GM12878 (cell line): ENCODE measurements at regions not wholly inside any gene's neighbourhood (a gene's known extent, or its start where the extent isn't known, plus 50 kb on each side); places are given as distances from the start of the nearest gene placed in this dataset.

Source experiments
- ATAC-seq: fragments of 200-7000 bp; cut with Tn5 transposase; 3 replicates; pipeline ENCODE4 v1.9.1; 2020; ENCODE audit warnings: mild to moderate bottlenecking, moderate library complexity
- BruUV-seq: library from RNA; stranded (reverse); fragments of 400-500 nt; replicated peaks from 2 replicates; lab custom pipeline; 2021; lab: Mats Ljungman, UMichigan
- CTCF ChIA-PET: fragments of 300-600 bp; sonication (Branson Sonifier 250); formaldehyde crosslinking; extraction: SDS; loops from one replicate; lab custom pipeline; 2021; ENCODE audit warnings: inconsistent platforms; lab: Yijun Ruan, JAX
- POLR2A ChIA-PET: fragments of 350-600 bp; formaldehyde crosslinking; extraction: SDS; loops from one replicate; lab custom pipeline; 2021; ENCODE audit warnings: inconsistent platforms; lab: Charles Lee
- RAD21 ChIA-PET: fragments of 300-600 bp; sonication (Branson Sonifier 250); formaldehyde crosslinking; loops from one replicate; lab custom pipeline; 2023; ENCODE audit warnings: antibody characterized with exemption; ENCODE audit not compliant: unreplicated experiment; lab: Charles Lee
- SMC1A ChIA-PET: fragments of 300-600 bp; sonication (Branson Sonifier 250); formaldehyde crosslinking; loops from one replicate; lab custom pipeline; 2023; ENCODE audit not compliant: unreplicated experiment, uncharacterized antibody; lab: Charles Lee
- DNase-seq: peaks from one replicate; pipeline ENCODE4 v3.0.0-alpha.2; 2011; ENCODE audit warnings: low read depth, low spot score
- FAIRE-seq: peaks from 3 replicates; lab custom pipeline; 2011; peaks lifted over from hg19 to GRCh38; lab: Jason Lieb, UNC
- H2AFZ ChIP-seq: 2 replicates; pipeline ENCODE4 v1.6.0; 2011; ENCODE audit warnings: low read depth, low read length, control low read depth; ENCODE audit not compliant: control insufficient read depth
- H3K27ac ChIP-seq: 2 replicates; pipeline ENCODE4 v1.5.1; 2011; ENCODE audit warnings: control low read depth; ENCODE audit not compliant: control insufficient read depth, insufficient read depth
- H3K27me3 ChIP-seq, 2 experiments: replicated peaks in 1 of 2; 2 replicates each; pipeline versions ENCODE4 v1.6.0 to v1.6.1; 2011; ENCODE audit warnings: low read length in 1 of 2; ENCODE audit not compliant: control insufficient read depth in 2 of 2, insufficient read depth in 2 of 2
- H3K36me3 ChIP-seq, 2 experiments: 2 replicates each; pipeline ENCODE4 v1.5.1; 2011; ENCODE audit warnings: low read length in 1 of 2; ENCODE audit not compliant: control insufficient read depth in 2 of 2, insufficient read depth in 2 of 2
- H3K4me1 ChIP-seq: 2 replicates; pipeline ENCODE4 v1.6.1; 2011; ENCODE audit warnings: mild to moderate bottlenecking, low read length, moderate library complexity, mixed read lengths; ENCODE audit not compliant: control insufficient read depth, insufficient read depth
- H3K4me2 ChIP-seq: 2 replicates; pipeline ENCODE4 v1.6.0; 2011; ENCODE audit warnings: control low read depth; ENCODE audit not compliant: control insufficient read depth, insufficient read depth
- H3K4me3 ChIP-seq: fragments of 200-600 bp; sonication (generic); 2 replicates; pipeline ENCODE4 v1.5.1; 2016
- H3K79me2 ChIP-seq: 2 replicates; pipeline ENCODE4 v1.6.0; 2011; ENCODE audit warnings: low read length; ENCODE audit not compliant: control insufficient read depth, insufficient read depth
- H3K9ac ChIP-seq: 2 replicates; pipeline ENCODE4 v1.8.0; 2011; ENCODE audit warnings: low read length, control low read depth, mixed read lengths; ENCODE audit not compliant: control insufficient read depth, insufficient read depth
- H3K9me3 ChIP-seq: replicated peaks from 3 replicates; pipeline ENCODE4 v1.5.1; 2011; ENCODE audit warnings: mild to moderate bottlenecking, low read length; ENCODE audit not compliant: control insufficient read depth, insufficient read depth
- H4K20me1 ChIP-seq: 2 replicates; pipeline ENCODE4 v1.6.0; 2011; ENCODE audit not compliant: control insufficient read depth, insufficient read depth
- ATF7 ChIP-seq: fragments of 450-650 bp; IDR thresholded peaks from 2 replicates; pipeline ENCODE4 v1.6.1; 2016; ENCODE audit warnings: low read depth, mild to moderate bottlenecking
- BCL11A ChIP-seq: IDR thresholded peaks from 2 replicates; pipeline ENCODE4 v1.6.1; 2011; ENCODE audit warnings: low read depth, low read length
- BRCA1 ChIP-seq: IDR thresholded peaks from 2 replicates; pipeline ENCODE4 v1.6.1; 2011; ENCODE audit warnings: low read depth, low read length, improper control_type of control experiment
- CEBPB ChIP-seq, 2 experiments: fragments of 150-350 bp in 1 of 2; IDR thresholded peaks; 2 replicates each; pipeline ENCODE4 v1.6.1; 2012 to 2014; ENCODE audit warnings: low read depth in 2 of 2, low read length in 2 of 2, borderline replicate concordance in 1 of 2, inconsistent platforms in 1 of 2
- GATAD2B ChIP-seq: fragments of 450-650 bp; conservative IDR thresholded peaks from 2 replicates; pipeline ENCODE4 v1.6.1; 2017; ENCODE audit warnings: low read depth, mild to moderate bottlenecking, moderate library complexity
- JUNB ChIP-seq: IDR thresholded peaks from 2 replicates; pipeline ENCODE4 v1.6.1; 2016; ENCODE audit warnings: antibody characterized with exemption, mild to moderate bottlenecking
- MYC ChIP-seq: IDR thresholded peaks from 2 replicates; pipeline ENCODE4 v1.6.1; 2011; ENCODE audit warnings: mild to moderate bottlenecking, low read length, moderate library complexity, inconsistent platforms; ENCODE audit not compliant: insufficient read depth, insufficient replicate concordance, insufficient read length, severe bottlenecking
- NR2C1 ChIP-seq: fragments of 450-650 bp; IDR thresholded peaks from 2 replicates; pipeline ENCODE4 v1.6.1; 2017; ENCODE audit warnings: antibody characterized with exemption, mild to moderate bottlenecking, moderate library complexity
- STAT3 ChIP-seq: IDR thresholded peaks from 2 replicates; pipeline ENCODE4 v1.6.1; 2011; ENCODE audit warnings: low read depth, low read length, improper control_type of control experiment
- YY1 ChIP-seq: IDR thresholded peaks from 2 replicates; pipeline ENCODE4 v1.6.1; 2011; ENCODE audit warnings: low read depth, mild to moderate bottlenecking, low read length
- ZNF622 ChIP-seq: fragments of 450-650 bp; IDR thresholded peaks from 2 replicates; pipeline ENCODE4 v1.6.1; 2017; ENCODE audit warnings: mild to moderate bottlenecking, inconsistent platforms
- whole genome bisulfite sequencing: methylation state at CpG from one replicate; pipeline ENCODE4 v1.1.6; 2016; ENCODE audit warnings: low lambda C conversion rate; ENCODE audit not compliant: insufficient replicate concordance, insufficient coverage; ENCODE audit errors: missing lambda C conversion rate; 5-methylcytosine and 5-hydroxymethylcytosine counted together
- in situ Hi-C: fragments of 300-500 bp; cut with MboI; formaldehyde crosslinking; loops from 9 replicates; pipeline ENCODE4 v1.14.3; 2018; ENCODE audit warnings: mixed read lengths
- intact Hi-C: fragments of 100-400 bp; cut with micrococcal nuclease; formaldehyde crosslinking; loops from one replicate; pipeline ENCODE4 v1.14.2; 2022; ENCODE audit not compliant: unreplicated experiment
- TF ChIP-seq, protein P1 (sequence below): IDR thresholded peaks from 2 replicates; pipeline ENCODE4 v1.6.1; 2012; ENCODE audit warnings: improper control_type of control experiment, low read depth, low read length; ENCODE audit not compliant: insufficient replicate concordance

DNA sequence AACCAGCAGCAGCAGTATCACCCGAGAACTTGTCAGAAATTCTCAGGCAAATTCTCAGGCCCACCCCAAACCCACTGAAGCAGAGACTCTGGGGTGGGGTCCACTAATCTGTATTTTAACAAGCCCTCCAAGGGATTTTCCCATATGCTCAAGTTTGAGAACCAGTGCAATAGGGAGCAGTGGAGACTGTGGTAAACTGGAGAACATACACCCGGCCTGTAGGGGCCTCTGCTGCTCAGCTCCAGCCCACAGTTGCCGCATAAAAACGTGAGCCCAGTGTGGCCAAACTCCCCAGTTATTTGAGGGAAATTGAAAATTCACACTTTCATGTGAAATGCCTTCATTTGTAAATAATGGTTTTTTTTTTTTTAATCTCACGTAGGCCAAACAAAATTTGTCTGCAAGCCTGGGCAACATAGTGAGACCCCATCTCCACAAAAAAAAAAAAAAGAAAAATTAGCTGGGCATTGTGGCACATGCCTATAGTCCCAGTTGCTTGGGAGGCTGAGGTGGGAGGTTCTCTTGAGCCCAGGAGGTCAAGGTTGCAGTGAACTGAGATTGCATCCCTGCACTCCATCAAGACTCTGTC, 97.6 kb upstream of the ZMIZ1 start:
- intact Hi-C loops (loop anchor here (5.0 to 10.0 kb wide), 2 partner anchors 96 to 224 kb away; partner anchors contain the start of gene ZMIZ1), in situ Hi-C loops (no loop called here)
- H3K4me1 ChIP-seq, result peaks cover 4% of the 10 kb centered on the region
- FAIRE-seq, result no peak
- no peaks in the 10 kb centered on the region for H3K9me3 ChIP-seq
- RAD21 ChIA-PET, result interaction anchor here (0.7 kb wide), 1 partner anchor 100 kb away, joined by 5 read pairs; no protein-coding TSS in a partner anchor
- POLR2A ChIA-PET, result no interaction called here
- CTCF ChIA-PET, result interaction anchor here (0.6 kb wide), 1 partner anchor 77 kb away, joined by 3 read pairs; no protein-coding TSS in a partner anchor
- no peak overlapping the region for H3K9ac ChIP-seq
- SMC1A ChIA-PET, result no interaction called here
- 25% methylated on average over 4 of the region's 5 CpGs for WGBS
- H3K27ac ChIP-seq, result no peak overlapping the region
- no peak for ATAC-seq
- DNase-seq, result no peak
- no peaks in the 10 kb centered on the region; a peak in 1 of 4 replicates for H3K27me3 ChIP-seq
- H2AFZ ChIP-seq, result no peak overlapping the region
- no peak overlapping the region for H3K4me2 ChIP-seq
- H3K36me3 ChIP-seq, result no peaks in the 10 kb centered on the region
- no peak overlapping the region for H3K4me3 ChIP-seq
- no peak for TF ChIP-seq STAT3
- no peaks in the 10 kb centered on the region for H3K79me2 ChIP-seq
- H4K20me1 ChIP-seq, result no peaks in the 10 kb centered on the region
- BruUV-seq, result no TSS peak

DNA sequence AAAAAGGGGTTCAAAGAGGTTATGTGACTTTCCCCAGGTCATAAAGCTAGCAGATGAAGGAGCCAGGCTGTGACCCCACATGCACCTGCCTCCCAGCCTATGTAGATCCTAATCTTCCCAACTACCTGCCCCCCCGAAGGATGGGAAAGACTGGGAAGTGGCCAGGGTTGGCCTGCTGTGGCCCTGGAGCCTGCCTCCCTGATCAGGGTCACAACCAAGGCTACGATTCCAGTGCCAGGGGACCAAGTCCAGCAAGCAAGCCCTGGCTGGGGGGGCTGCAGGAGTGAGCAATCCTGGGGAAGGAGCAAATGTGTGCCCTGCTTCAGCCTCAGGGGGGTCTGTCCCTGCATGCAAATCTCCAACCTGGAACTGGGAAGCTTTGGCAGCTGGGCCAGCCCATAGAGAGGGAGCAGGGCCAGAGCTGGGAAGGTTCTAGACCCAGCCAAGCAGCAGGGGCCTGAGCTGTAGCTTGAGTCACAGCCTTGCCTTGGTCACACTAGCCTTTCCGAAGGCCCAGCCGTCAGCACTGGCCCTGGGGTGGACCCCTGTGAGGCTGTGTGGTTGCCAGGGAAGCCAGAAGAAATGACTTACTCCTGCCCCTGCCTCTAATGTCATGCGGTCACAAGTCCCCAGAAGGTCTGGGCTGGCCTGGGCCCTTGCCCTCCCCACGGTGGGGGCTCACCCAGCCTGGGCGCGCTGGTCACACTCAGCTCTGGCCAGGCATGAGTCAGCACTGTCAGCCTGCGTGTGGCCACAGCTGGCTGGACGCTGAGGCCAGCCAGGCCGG, 96.4 kb upstream of the ZMIZ1 start:
- H3K4me2 ChIP-seq, result no peak overlapping the region
- no peak overlapping the region for H3K9ac ChIP-seq
- intact Hi-C loops (loop anchor here (5.0 to 10.0 kb wide), 2 partner anchors 95 to 222 kb away; partner anchors contain the start of gene ZMIZ1), in situ Hi-C loops (no loop called here)
- CTCF ChIA-PET, result no interaction called here
- 60% methylated on average over 11 of the region's 11 CpGs for WGBS
- no peak overlapping the region for H2AFZ ChIP-seq
- no peak for FAIRE-seq
- no TSS peak for BruUV-seq
- no peaks in the 10 kb centered on the region for H3K27me3 ChIP-seq
- SMC1A ChIA-PET, result no interaction called here
- DNase-seq, result no peak
- no peak for ATAC-seq
- no peaks in the 10 kb centered on the region for H3K79me2 ChIP-seq
- H3K27ac ChIP-seq, result no peak overlapping the region
- no peaks in the 10 kb centered on the region for H4K20me1 ChIP-seq
- RAD21 ChIA-PET, result no interaction called here
- no peak overlapping the region for H3K4me3 ChIP-seq
- peaks cover 4% of the 10 kb centered on the region for H3K4me1 ChIP-seq
- no peaks in the 10 kb centered on the region for H3K36me3 ChIP-seq
- H3K9me3 ChIP-seq, result no peaks in the 10 kb centered on the region
- POLR2A ChIA-PET, result no interaction called here
- no peak for TF ChIP-seq GATAD2B
- TF ChIP-seq YY1, result no peak
- TF ChIP-seq ZNF622, result no peak
- TF ChIP-seq MYC, result no peak
- no peak for TF ChIP-seq NR2C1
- no peak for TF ChIP-seq CEBPB (IDR thresholded peaks at IDR 0.05; ENCODE audit: borderline replicate concordance in 1 of 2, low read depth in 2 of 2, low read length in 2 of 2)
- no peak for TF ChIP-seq BRCA1
- no peak for TF ChIP-seq ATF7
- TF ChIP-seq, protein P1, sequence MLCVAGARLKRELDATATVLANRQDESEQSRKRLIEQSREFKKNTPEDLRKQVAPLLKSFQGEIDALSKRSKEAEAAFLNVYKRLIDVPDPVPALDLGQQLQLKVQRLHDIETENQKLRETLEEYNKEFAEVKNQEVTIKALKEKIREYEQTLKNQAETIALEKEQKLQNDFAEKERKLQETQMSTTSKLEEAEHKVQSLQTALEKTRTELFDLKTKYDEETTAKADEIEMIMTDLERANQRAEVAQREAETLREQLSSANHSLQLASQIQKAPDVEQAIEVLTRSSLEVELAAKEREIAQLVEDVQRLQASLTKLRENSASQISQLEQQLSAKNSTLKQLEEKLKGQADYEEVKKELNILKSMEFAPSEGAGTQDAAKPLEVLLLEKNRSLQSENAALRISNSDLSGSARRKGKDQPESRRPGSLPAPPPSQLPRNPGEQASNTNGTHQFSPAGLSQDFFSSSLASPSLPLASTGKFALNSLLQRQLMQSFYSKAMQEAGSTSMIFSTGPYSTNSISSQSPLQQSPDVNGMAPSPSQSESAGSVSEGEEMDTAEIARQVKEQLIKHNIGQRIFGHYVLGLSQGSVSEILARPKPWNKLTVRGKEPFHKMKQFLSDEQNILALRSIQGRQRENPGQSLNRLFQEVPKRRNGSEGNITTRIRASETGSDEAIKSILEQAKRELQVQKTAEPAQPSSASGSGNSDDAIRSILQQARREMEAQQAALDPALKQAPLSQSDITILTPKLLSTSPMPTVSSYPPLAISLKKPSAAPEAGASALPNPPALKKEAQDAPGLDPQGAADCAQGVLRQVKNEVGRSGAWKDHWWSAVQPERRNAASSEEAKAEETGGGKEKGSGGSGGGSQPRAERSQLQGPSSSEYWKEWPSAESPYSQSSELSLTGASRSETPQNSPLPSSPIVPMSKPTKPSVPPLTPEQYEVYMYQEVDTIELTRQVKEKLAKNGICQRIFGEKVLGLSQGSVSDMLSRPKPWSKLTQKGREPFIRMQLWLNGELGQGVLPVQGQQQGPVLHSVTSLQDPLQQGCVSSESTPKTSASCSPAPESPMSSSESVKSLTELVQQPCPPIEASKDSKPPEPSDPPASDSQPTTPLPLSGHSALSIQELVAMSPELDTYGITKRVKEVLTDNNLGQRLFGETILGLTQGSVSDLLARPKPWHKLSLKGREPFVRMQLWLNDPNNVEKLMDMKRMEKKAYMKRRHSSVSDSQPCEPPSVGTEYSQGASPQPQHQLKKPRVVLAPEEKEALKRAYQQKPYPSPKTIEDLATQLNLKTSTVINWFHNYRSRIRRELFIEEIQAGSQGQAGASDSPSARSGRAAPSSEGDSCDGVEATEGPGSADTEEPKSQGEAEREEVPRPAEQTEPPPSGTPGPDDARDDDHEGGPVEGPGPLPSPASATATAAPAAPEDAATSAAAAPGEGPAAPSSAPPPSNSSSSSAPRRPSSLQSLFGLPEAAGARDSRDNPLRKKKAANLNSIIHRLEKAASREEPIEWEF, result no peak
- no peak for TF ChIP-seq JUNB
- TF ChIP-seq BCL11A, result no peak
